Activated CD4-positive, CD25-positive, alpha-beta regulatory T cell treated with anti-CD3 and anti-CD28 coated beads, Interleukin-2, amount 50 U/mL, for 16 hours (primary cell): ENCODE measurements at regions not wholly inside any gene's neighbourhood (a gene's known extent, or its start where the extent isn't known, plus 50 kb on each side); places are given as distances from the start of the nearest gene placed in this dataset.

Source experiments
- DNase-seq: peaks from one replicate; pipeline ENCODE4 v3.0.0-alpha.2; 2020; ENCODE audit warnings: low read depth, low spot score

GRCh38 chr1:221419513-221420095 is 322.3 kb downstream of the DUSP10 start:
- no peak for DNase-seq

- DNase-seq, result no peak
Measured at GRCh38 chr1:221429264-221429663, 312.6 kb downstream of the DUSP10 start.

GRCh38 chr1:221430152-221430960 is 311.5 kb downstream of the DUSP10 start:
- DNase-seq, result no peak

- no peak for DNase-seq
Measured at GRCh38 chr1:221431068-221431651, 310.7 kb downstream of the DUSP10 start.

- DNase-seq, result no peak
Measured at GRCh38 chr1:221431961-221432360, 309.9 kb downstream of the DUSP10 start.

- no peak for DNase-seq
Measured at GRCh38 chr1:221435504-221435904, 306.4 kb downstream of the DUSP10 start.

- no peak for DNase-seq
Measured at GRCh38 chr1:221437171-221437570, 304.7 kb downstream of the DUSP10 start.

GRCh38 chr1:221437926-221438325 is 304.0 kb downstream of the DUSP10 start:
- DNase-seq, result no peak

GRCh38 chr1:221439008-221439746 is 302.7 kb downstream of the DUSP10 start:
- peak; percentile 38 for DNase-seq

- DNase-seq, result peak; percentile 23
Measured at GRCh38 chr1:221439747-221440501, 302.0 kb downstream of the DUSP10 start.

- no peak for DNase-seq
Measured at GRCh38 chr1:221440658-221441057, 301.2 kb downstream of the DUSP10 start.

- DNase-seq, result no peak
Measured at GRCh38 chr1:221442056-221442455, 299.8 kb downstream of the DUSP10 start.

GRCh38 chr1:221444346-221444745 is 297.5 kb downstream of the DUSP10 start:
- no peak for DNase-seq

GRCh38 chr1:221448585-221449175 is 293.2 kb downstream of the DUSP10 start:
- DNase-seq, result no peak

GRCh38 chr1:221449194-221449593 is 292.7 kb downstream of the DUSP10 start:
- no peak for DNase-seq

- no peak for DNase-seq
Measured at GRCh38 chr1:221449801-221450470, 292.0 kb downstream of the DUSP10 start.

GRCh38 chr1:221451741-221452140 is 290.1 kb downstream of the DUSP10 start:
- no peak for DNase-seq

- DNase-seq, result no peak
Measured at GRCh38 chr1:221454096-221454495, 287.8 kb downstream of the DUSP10 start.

GRCh38 chr1:221456918-221457317 is 285.0 kb downstream of the DUSP10 start:
- no peak for DNase-seq

GRCh38 chr1:221457685-221458446 is 284.0 kb downstream of the DUSP10 start:
- no peak for DNase-seq
